Activated effector memory CD4-positive, alpha-beta T cell treated with Interleukin-2 at 50 U/mL for 16 hours (primary cell): ENCODE measurements at regions not wholly inside any gene's neighbourhood (a gene's known extent, or its start where the extent isn't known, plus 50 kb on each side); places are given as distances from the start of the nearest gene placed in this dataset.
"Not testable (repeated sequence)": the region's sequence is repeated elsewhere in the genome, so short reads cannot be mapped to it uniquely, and the experiment has no call there.

Source experiments
- DNase-seq: peaks from one replicate; pipeline ENCODE4 v3.0.0-alpha.2; 2020

DNA sequence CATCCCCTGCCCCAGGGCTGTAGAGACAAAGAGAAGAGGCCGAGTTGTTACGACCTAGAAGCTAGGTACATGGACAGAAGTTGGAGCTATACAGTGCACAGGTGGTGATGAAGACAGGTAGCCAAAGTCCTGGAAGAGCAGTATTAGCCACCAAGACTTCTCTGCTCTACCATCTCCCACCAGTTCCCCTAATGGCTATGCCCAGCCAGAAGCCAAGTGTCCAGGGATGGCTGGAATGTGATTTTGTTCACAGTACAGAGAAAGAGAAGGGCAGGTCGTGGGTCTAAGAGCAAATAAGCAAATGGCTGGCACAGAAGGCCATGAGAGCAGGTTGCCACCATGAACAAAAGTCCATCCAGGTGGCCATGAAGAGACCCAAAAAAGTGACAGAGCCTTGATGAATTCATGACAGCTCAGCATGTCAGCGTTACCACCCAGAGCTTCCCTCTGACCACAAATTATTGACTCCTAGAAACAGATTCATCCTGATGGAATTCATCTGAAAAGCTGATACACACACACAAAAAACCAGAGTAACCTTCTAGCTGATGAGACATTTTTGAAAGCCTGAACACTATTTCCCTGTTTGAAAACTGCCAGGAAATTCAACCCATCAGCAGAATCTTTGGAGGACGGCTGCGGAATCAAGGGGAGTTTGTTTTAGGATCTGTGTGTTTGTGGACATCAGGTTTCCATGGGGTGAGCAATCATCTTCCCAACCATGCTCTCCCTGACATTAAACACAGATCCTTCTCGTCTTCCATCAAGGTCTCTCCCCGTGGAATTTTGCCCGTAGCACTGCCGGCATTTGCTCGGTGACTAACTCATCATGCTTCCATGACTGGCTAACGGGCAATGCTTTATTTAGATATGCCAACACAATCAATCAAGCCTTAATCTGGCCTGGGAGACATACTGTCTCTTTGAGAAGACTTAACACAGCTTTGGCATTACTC is 906.7 kb upstream of the AUTS2 start:
- DNase-seq = no peak

DNA sequence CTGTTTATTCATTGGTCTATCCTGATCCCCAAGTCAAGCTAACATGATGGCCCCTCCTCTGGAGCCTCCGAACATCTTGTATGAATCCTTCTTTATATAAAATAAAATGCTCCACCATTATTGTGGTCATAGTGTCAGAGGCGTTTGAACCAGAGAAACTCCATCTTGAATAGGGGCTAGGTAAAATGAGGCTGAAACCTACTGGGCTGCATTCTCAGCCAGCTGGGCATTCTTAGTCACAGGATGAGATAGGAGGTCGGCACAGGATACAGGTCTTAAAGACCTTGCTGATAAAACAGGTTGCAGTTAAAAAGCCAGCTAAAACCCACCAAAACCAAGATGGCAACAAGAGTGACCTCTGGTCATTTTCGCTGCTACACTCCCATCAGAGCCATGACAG is 905.8 kb upstream of the AUTS2 start:
- no peak for DNase-seq

DNA sequence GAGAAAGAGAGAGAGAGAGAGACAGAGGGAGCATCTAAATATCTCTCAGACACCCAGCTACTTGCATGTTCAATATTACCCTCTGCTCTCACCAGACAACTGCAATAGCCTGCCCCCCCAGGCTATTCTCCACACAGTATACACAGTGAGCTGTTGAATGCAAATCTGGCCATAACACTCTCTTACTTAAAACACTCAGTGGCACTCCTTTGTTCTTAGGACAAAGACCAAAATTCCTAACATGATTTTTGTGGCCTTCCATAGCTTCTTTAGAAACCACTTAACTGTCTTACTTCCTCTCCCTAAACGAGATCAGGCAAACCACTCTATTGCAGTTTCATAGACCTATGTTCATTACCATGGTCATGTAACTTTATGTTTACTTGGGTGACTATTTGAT is 903.6 kb upstream of the AUTS2 start:
- DNase-seq = no peak

DNA sequence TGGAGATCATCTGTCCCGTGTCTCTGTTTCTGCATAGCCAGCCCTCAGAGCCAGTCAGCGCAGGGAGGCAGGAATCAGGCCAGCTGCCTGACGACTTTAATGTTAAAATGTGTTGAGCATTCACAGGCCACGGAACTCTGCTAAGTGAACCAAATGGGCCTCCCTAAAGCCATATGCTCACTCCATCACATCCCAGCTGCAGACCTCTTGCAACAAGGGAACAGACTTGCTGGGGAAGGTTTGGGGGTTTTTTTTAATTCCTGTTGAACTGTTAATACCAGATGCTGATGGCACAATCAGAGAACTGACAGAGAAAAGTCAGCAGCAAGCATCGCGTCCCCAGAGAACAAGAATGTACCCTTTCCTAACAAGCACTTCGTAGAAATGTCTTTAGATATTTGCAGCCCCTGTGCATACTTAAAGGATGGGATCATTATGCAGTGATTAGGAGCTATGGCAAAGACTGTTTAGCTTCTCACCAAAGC is 900.4 kb upstream of the AUTS2 start:
- DNase-seq = no peak

DNA sequence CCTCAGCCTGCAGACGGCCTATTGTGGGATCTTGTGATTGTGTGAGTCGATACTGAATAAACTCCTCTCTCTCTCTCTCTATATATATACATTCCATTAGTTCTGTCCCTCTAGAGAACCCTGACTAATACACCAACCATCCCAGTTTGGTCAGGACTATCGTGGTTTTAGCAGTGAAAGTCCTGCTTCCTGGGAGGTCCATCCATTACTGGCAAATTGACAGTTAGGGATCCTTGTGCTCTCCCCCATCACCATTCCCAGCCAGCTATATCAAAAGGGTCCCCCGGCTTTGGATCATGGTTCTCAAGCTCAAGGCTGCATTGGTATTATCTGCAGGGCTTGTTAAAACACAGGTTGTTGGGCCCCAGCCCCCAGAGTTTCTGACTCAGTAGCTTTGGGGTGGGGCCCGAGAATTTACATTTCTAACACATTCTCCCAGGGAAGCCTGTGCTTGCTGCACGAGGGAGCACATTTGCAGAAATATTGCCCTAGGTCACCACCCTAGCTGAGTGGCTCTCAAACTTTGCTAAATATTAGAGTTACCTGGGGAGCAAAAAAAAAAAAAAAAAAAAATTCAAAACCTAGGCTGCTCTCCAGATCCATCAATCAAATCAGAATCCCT is 899.1 kb upstream of the AUTS2 start:
- DNase-seq = no peak

DNA sequence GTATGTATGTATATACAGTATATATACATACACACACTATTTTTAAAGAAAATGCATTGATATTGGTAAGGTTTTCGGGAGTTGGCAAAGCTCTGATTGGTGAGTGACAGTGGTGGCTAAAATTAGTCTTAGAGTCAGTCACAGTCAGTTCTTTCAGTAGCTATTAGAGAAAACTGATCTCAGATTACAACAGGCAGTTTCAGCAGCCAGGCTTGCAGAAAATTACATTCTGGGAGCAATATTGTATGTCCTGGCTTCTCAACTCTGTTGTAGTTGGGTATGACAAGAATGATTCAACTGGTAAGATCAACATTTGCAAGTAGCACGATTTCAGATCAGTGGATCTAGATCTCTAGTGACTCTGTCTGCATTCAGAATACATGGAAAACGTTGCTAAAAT is 897.9 kb upstream of the AUTS2 start:
- no peak for DNase-seq

DNA sequence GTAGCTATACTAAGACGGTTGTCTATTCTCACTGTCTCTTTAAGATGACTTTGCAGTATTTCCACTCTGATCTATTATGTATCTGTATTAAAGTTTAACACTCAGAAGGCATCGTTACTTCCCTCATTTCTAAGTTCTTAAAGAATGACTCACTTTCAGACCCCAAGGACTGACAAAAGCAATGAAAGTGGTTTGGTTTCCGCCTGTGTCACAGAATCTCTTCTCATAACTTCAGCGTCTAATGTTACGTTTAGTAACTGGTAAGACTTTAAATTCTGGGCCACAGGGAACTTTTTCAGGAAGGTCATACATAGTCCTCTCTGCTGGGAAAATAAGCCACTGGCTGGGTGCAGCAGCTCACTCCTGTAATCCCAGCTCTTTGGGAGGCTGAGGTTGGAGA is 892.0 kb upstream of the AUTS2 start:
- DNase-seq = no peak

DNA sequence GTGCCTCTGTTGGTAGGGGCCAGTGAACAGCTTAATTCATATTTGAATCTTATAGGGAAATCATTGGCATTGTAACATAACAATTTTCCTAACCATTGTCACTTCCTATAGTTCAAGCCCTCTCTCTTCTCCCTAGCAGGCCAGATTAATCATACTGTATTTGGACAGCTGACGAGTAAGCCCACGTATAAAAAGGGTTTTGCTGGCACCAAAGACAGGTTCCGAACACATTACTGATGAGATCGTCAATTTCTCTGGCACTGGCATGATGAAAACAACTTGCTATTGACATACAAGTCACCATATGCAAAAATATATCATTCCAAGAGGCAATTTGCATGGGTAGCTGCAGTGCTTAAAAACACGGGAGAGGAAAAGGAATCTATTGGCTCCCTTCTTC is 891.1 kb upstream of the AUTS2 start:
- no peak for DNase-seq

DNA sequence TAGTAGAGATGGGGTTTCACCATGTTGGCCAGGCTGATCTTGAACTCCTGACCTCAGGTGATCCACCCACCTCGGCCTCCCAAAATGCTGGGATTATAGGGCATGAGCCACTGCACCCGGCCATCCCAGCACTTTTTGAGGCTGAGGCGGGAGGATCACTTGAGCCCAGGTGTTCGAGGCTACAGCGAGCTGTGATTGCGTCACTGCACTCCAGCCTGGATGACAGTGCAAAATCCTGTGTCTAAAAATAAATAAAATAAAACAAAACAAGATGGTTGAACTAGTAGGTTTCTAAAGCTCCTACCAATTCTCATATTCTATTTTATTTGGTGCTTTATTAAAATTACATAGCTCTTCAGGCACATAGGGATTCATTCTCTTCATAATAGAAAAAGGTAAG is 890.3 kb upstream of the AUTS2 start:
- DNase-seq = no peak

DNA sequence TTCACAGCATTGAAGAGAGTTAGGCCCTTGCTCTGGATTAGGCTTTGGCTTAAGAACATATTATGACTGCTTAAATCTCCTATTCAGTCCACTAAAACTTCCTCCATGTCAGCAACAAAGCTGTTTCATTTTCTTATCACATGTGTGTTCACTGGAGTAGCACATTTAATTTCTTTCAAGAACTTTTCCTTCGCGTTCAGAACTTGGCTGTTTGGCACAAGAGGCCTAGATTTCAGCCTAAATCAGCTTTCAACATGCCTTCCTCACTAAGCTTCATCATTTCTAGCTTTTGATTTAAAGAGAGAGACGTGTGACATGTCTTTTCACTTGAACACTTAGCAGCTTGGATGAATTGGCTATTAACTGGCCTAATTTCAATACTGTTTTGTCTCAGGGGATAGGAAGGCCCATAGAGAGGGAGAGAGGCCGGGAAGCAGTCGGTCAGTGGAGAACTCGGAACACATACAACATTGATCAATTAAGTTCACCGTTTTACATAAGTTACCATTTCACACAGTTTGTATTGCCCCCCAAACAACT is 885.2 kb upstream of the AUTS2 start:
- DNase-seq = no peak

DNA sequence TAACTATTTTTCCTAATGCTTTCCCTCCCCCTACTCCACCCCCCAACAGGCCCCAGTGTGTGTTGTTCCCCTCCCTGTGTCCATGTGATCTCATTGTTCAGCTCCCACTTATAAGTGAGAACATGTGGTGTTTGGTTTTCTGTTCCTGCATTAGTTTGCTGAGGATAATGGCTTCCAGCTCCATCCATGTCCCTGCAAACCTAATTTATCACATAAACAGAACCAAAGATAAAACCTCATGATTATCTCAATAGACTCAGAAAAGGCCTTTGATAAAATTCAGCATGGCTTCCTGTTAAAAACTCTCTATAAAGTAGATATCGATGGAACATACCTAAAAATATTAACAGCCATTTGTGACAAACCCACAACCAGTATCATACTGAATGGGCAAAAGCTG is 884.1 kb upstream of the AUTS2 start:
- DNase-seq = not testable (repeated sequence)

DNA sequence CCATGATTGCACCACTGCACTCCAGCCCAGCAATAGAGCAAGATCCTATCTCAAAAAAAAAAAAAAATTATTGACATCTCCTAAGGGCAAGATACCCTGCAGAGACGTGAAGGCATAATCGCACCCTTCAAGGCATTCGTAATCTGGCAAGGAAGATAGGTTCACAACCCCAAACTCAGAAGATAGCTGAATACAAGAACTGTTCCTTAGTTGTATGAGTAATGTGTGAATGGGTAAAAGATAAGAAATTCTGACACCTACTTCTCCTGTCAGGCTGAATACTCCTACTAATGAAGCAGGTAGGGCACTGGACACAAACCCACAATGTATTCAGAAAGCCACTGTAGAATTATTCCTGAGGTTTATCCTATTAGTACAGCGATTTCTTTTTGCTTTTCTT is 882.4 kb upstream of the AUTS2 start:
- DNase-seq = no peak

DNA sequence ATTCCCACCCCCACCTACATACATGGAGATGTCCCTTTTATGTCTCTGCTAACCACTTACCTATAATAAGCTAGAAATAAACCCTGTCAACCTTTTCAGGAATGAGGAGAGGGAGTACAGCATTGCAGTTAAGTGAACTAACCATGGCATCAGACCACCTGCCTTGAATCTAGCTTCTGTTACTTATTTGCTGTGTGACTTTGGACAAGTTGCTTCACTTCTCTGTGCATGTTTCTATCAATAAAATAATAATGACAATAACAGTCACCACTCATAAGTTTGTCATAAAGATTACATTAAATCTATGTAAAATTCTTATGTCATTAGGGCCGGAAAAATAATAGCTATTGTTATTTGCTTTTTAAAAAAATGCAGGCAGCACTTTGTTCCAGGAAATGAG is 881.1 kb upstream of the AUTS2 start:
- DNase-seq = no peak

DNA sequence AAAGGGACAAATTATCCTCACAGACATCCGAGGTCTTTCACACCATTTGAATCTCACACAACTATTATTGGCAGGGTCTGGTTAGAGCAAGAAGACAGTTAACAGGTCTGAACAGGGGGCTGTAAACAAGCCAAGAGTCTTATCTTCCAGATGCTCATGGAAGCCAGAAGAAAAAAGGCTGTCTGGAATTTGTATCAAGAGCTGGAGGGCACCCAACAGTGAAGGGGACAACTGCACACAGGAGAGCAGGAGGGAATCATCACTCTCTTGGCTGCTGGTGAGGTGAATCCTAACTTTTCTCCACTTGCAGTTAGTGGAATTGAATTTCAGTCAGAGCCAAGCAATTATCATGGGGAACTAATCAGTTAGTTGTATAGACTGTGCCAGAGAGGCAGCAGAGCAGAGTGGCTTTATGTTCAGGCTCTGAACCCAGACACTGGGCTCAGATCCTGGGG is 880.2 kb upstream of the AUTS2 start:
- no peak for DNase-seq

DNA sequence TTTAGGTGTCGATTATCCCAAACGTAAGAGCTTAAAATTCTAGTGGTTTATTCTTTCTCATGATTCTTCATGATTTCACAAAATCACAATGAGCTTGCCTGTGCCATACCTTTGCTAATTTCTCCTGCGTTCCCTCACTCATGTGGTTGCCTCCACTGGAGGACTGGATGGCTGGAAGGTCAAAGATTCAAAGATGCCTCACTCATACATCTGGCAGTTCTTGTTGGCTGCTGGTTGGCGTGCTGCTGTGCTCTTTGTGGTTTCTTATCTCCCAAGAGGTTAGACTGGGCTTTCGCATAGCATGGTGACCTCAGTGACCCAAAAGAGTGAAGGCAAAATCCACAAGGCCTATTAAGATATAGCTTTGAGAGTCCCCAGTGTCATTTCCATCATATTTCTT is 877.6 kb upstream of the AUTS2 start:
- DNase-seq = no peak

DNA sequence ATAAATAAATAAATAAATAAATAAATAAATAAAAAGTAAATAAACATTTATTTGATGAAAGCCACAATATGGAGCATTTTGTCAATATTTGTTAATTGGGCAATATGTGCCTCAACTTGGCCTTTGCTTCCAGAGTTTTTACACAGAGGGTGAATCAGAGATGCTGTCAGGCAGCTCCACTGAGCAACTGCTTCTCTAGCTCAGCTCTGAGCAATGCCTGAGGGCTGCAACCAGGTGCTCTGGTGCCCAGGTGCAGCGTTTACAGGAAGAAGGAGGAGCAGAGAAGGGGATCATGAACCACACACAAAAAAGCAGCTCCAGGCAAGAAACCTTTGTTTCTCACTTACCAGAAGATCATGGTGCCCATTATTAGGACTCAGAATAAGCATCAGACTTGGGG is 876.2 kb upstream of the AUTS2 start:
- DNase-seq = no peak

DNA sequence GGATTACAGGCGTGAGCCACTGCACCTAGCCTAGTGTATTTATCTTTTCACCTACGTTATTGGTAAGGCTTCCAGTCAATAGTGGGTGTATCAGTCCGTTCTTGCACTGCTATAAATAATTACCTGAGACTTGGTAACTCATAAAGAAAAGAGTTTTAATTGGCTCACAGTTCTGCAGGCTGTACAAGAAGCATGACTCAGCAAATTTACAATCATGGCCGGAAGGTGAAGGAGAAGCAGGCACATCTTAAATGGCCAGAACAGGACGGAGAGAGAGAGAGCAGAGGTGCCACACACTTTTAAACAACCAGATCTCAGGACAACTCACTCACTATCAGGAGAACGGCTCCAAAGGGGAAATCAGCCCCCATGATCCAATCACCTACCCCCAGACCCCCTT is 873.3 kb upstream of the AUTS2 start:
- DNase-seq = no peak

DNA sequence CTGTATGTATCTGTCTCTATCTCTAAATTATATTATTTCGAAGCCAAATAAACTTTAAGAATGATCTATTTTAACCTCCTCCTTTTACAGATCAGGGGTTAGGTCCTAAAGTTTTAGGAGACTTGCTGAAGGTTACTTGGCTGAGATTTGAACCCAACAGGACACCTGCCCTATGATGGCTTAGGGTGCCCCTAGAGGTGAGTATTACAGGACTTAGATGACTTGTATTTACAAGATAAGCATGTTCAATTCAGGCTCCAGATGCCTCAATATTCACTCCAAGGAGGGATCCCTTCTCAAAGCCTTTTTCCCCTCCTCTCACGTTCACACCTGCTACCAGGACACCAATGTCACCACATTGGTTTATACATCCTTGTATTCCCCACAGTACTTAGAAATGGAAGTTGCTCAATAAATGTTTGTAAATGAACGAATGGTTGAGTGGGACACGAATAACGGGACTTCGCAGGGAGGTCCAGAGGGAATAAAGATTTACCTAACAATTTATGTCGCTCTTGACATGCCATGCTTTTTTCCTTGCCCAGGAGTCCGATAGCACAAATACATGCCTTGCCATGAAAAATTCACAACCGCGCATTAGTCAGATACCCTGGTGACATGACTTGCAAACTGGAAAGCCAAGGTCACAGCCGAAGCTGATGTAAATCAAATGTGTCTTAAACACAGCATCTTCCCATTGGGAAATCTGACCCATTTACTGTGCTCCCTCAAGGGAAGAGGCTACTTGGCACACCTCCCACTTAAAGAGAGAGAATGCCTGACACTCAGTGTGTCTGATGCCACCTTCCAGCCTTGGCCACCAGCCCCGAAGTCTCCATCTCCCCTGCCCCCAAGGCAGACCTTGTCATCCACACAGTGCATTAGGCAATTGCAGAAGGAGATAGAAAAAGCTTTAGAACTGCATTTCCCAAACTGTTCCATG is 872.2 kb upstream of the AUTS2 start:
- no peak for DNase-seq

DNA sequence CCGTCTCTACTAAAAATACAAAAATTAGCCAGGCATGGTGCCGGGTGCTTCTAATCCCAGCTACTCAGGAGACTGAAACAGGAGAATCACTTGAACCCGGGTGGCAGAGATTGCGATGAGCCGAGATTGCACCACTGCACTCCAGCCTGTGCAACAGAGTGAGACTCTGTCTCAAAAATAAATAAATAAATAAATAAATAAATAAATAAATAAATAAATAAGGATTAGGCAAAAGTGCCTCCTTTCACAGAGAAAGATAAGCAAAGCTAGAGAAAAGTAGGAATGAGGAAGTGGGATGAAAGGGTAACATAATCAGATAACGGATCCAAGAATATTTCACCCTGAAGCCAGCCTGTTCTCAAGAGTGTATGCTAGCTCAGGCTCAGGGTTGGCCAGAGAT is 869.6 kb upstream of the AUTS2 start:
- DNase-seq = not testable (repeated sequence)

DNA sequence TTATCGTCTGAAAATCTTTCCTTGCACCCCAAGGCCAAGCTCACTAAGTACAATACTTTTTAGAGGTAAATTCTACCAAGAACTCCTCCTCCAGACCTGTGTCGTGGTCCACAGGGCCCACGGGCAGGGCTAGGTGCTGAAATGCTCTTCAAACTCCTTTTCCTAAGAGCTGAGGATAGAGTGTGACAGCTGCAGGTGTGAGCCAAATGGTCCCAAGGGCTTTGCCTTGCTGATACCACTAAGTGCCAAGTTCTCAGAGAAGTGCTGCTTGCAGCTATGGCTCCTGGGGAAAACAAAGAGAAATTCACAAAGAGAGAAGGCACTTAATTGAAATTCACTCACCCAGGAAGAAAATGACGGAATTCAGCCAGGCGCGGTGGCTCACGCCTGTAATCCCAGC is 868.9 kb upstream of the AUTS2 start:
- DNase-seq = no peak

DNA sequence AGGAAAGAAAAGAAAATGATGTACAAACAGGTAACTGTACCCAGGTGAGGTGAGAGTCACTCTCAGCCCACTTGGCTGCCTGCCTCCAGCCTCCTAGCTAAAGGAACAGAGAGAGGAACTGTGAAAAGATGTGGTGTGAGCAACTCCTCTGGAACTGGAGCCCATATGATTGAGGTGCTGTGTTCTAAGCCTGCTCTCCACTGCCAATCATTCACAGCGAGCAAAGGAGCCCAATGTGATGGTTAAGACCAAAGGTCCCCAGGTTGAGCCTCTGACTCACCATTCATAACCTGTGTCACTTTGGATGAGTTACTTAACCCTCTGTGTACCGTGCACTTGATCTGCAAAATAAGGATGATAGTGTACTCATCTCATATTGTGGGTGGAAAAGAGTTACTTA is 868.1 kb upstream of the AUTS2 start:
- no peak for DNase-seq

DNA sequence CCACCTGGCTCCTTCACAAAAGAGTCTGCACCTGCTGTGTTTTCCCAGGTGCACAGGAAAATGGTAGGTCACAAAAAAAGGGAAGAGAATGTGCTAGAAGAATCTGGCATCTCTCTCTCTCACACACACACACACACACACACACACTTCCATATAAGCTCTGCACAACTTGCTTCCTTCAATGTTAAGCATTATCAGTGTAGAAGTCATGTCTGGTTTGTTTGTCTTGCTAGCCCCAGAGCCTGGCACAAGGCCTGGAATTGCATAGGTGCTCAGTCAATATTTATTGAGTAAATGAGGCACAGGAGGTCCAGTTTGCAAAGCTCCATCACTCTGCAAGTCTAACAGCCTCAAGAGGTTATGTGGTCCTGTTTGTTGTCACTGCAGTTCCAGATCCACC is 867.3 kb upstream of the AUTS2 start:
- no peak for DNase-seq
